ENCODE measurements at regions not wholly inside any gene's neighbourhood (a gene's known extent, or its start where the extent isn't known, plus 50 kb on each side); places are given as distances from the start of the nearest gene placed in this dataset.
"Not testable (repeated sequence)": the region's sequence is repeated elsewhere in the genome, so short reads cannot be mapped to it uniquely, and the experiment has no call there.

DNA sequence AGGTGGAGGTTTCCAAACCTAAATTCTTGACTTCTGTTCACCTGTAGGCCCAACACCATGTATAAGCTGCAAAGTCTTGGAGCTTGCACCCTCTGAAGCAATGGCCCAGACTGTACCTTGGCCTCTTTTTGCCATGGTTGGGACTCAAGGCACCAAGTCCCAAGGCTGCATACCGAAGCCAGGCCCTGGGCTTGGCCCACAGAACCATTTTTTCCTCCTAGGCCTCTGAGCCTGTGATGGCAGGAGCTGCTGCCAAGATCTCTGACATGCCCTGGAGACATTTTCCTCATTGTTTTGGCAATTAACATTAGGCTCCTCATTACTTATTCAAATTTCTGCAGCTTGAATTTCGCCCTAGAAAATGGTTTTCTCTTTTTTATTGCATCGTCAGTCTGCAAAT is 297.9 kb downstream of the OXSM start:
- no peak overlapping the region for H3K27ac ChIP-seq (ENCODE audit: low read depth in 1 of 2, low read length in 1 of 2)
- no peak for DNase-seq (ENCODE audit: low read depth in 6 of 9, low spot score in 9 of 9)
- H3K4me1 ChIP-seq (ENCODE audit: control insufficient read depth in 2 of 2, insufficient read depth in 2 of 2, low read length in 2 of 2) = no peaks in the 10 kb centered on the region
- H3K36me3 ChIP-seq (ENCODE audit: control insufficient read depth in 2 of 2, insufficient read depth in 2 of 2, low read length in 1 of 2) = no peaks in the 10 kb centered on the region
- 77% methylated on average over 3 of the region's 3 CpGs for WGBS
- H3K9me3 ChIP-seq (ENCODE audit: control insufficient read depth in 2 of 2, insufficient read depth in 1 of 2, low read length in 1 of 2) = peaks cover 1 to 8% of the 10 kb centered on the region in 2 donors
- no peaks in the 10 kb centered on the region for H3K27me3 ChIP-seq (ENCODE audit: control insufficient read depth in 2 of 2, insufficient read depth in 1 of 2, low read length in 1 of 2)
- H3K4me3 ChIP-seq (ENCODE audit: low read length in 2 of 2) = no peak overlapping the region

GRCh38 chr3:26089249-26089648 is 299.4 kb downstream of the OXSM start:
- WGBS = 54% methylated on average over 1 of the region's 1 CpG
- no peaks in the 10 kb centered on the region for H3K36me3 ChIP-seq (ENCODE audit: control insufficient read depth in 2 of 2, insufficient read depth in 2 of 2, low read length in 1 of 2)
- no peak for DNase-seq (ENCODE audit: low read depth in 6 of 9, low spot score in 9 of 9)

DNA sequence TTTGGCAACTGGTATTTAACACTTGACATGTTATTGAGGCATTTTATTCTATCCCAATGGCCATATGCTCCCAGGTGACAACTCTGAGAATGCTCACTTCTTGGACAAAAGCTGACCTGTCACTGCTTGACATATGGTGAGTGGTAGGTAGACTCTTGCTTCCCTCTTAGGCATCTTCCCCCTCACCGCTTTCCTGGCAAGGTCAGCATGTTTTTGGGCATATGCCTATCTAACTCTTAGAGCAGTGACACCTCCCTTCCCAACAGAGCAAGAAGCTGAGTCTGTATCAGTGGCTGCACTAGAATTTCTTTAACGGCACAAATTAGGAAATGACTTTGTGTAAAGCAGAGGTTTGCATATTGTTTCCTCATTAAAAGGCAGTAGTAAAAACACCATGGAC is 300.7 kb downstream of the OXSM start:
- H3K9me3 ChIP-seq (ENCODE audit: control insufficient read depth in 2 of 2, insufficient read depth in 1 of 2, low read length in 1 of 2) = peaks cover 1 to 8% of the 10 kb centered on the region in 2 donors
- H3K27ac ChIP-seq (ENCODE audit: low read depth in 1 of 2, low read length in 1 of 2) = no peak overlapping the region
- no peaks in the 10 kb centered on the region for H3K36me3 ChIP-seq (ENCODE audit: control insufficient read depth in 2 of 2, insufficient read depth in 2 of 2, low read length in 1 of 2)
- 88% methylated on average over 2 of the region's 2 CpGs for WGBS
- H3K4me3 ChIP-seq (ENCODE audit: low read length in 2 of 2) = no peak overlapping the region
- no peaks in the 10 kb centered on the region for H3K27me3 ChIP-seq (ENCODE audit: control insufficient read depth in 2 of 2, insufficient read depth in 1 of 2, low read length in 1 of 2)
- H3K4me1 ChIP-seq (ENCODE audit: control insufficient read depth in 2 of 2, insufficient read depth in 2 of 2, low read length in 2 of 2) = no peaks in the 10 kb centered on the region
- DNase-seq (ENCODE audit: low read depth in 6 of 9, low spot score in 9 of 9) = no peak

More at GRCh38 chr3:26089249-26089648, 299.4 kb downstream of the OXSM start:
- no peak overlapping the region for H3K27ac ChIP-seq (ENCODE audit: low read depth in 1 of 2, low read length in 1 of 2)
- no peak overlapping the region for H3K4me3 ChIP-seq (ENCODE audit: low read length in 2 of 2)
- H3K27me3 ChIP-seq (ENCODE audit: control insufficient read depth in 2 of 2, insufficient read depth in 1 of 2, low read length in 1 of 2) = no peaks in the 10 kb centered on the region
- peaks cover 1 to 8% of the 10 kb centered on the region in 2 donors for H3K9me3 ChIP-seq (ENCODE audit: control insufficient read depth in 2 of 2, insufficient read depth in 1 of 2, low read length in 1 of 2)
- no peaks in the 10 kb centered on the region for H3K4me1 ChIP-seq (ENCODE audit: control insufficient read depth in 2 of 2, insufficient read depth in 2 of 2, low read length in 2 of 2)

GRCh38 chr3:26091096-26091495 is 301.2 kb downstream of the OXSM start:
- Histone ChIP-seq H3K27me3 (ENCODE audit: control insufficient read depth in 2 of 2, insufficient read depth in 1 of 2, low read length in 1 of 2) (no peaks in the 10 kb centered on the region), H3K27ac (ENCODE audit: low read depth in 1 of 2, low read length in 1 of 2) (no peak overlapping the region), H3K4me3 (ENCODE audit: low read length in 2 of 2) (no peak overlapping the region), H3K9me3 (ENCODE audit: control insufficient read depth in 2 of 2, insufficient read depth in 1 of 2, low read length in 1 of 2) (peaks cover 1 to 10% of the 10 kb centered on the region in 2 donors), H3K4me1 (ENCODE audit: control insufficient read depth in 2 of 2, insufficient read depth in 2 of 2, low read length in 2 of 2) (no peaks in the 10 kb centered on the region), H3K36me3 (ENCODE audit: control insufficient read depth in 2 of 2, insufficient read depth in 2 of 2, low read length in 1 of 2) (no peaks in the 10 kb centered on the region)
- no peak for DNase-seq (ENCODE audit: low read depth in 6 of 9, low spot score in 9 of 9)

DNA sequence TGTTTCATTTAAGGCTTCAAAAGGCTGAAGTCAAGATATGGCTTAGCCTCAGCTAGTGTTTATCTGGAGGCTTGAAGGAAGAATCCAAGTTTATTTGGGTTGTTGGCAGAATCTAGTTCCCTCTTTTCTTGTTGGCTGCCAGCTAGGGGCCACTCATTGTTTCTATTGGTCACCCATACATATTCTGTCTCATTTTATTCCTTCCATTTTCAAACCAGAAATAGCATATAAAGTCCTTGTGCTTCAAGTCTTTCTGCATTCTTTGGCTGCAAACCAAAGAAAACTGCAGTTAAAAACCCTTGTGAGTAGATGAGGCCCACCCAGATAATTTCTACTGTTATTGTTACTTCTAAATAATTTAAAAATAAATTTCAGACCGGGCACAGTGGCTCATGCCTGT is 301.7 kb downstream of the OXSM start:
- peaks cover 1 to 14% of the 10 kb centered on the region in 2 donors for H3K9me3 ChIP-seq (ENCODE audit: control insufficient read depth in 2 of 2, insufficient read depth in 1 of 2, low read length in 1 of 2)
- H3K27ac ChIP-seq (ENCODE audit: low read depth in 1 of 2, low read length in 1 of 2) = no peak overlapping the region
- 76% methylated on average over 1 of the region's 1 CpG for WGBS
- H3K36me3 ChIP-seq (ENCODE audit: control insufficient read depth in 2 of 2, insufficient read depth in 2 of 2, low read length in 1 of 2) = no peaks in the 10 kb centered on the region
- DNase-seq (ENCODE audit: low read depth in 6 of 9, low spot score in 9 of 9) = no peak
- no peak overlapping the region for H3K4me3 ChIP-seq (ENCODE audit: low read length in 2 of 2)
- H3K27me3 ChIP-seq (ENCODE audit: control insufficient read depth in 2 of 2, insufficient read depth in 1 of 2, low read length in 1 of 2) = no peaks in the 10 kb centered on the region
- no peaks in the 10 kb centered on the region for H3K4me1 ChIP-seq (ENCODE audit: control insufficient read depth in 2 of 2, insufficient read depth in 2 of 2, low read length in 2 of 2)

DNA sequence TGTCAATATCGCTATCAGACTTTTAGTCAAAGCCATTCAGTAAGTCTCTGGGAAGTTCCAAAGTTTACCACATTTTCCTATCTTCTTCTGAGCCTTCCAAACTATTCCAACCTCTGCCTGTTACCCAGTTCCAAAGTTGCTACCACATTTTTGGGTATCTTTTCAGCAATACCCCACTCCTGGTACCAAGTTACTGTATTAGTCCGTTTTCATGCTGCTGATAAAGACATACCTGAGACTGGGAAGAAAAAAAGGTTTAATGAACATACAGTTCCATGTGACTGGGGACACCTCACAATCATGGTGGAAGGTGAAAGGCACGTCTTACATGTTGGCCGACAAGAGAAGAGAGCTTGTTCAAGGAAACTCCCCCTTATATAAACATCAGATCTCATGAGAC is 307.2 kb downstream of the OXSM start:
- WGBS = 96% methylated on average over 4 of the region's 4 CpGs
- not testable (repeated sequence) for H3K27ac ChIP-seq (ENCODE audit: low read depth in 1 of 2, low read length in 1 of 2); H3K36me3 ChIP-seq (ENCODE audit: control insufficient read depth in 2 of 2, insufficient read depth in 2 of 2, low read length in 1 of 2); H3K9me3 ChIP-seq (ENCODE audit: control insufficient read depth in 2 of 2, insufficient read depth in 1 of 2, low read length in 1 of 2); H3K27me3 ChIP-seq (ENCODE audit: control insufficient read depth in 2 of 2, insufficient read depth in 1 of 2, low read length in 1 of 2); H3K4me1 ChIP-seq (ENCODE audit: control insufficient read depth in 2 of 2, insufficient read depth in 2 of 2, low read length in 2 of 2); H3K4me3 ChIP-seq (ENCODE audit: low read length in 2 of 2); DNase-seq (ENCODE audit: low read depth in 6 of 9, low spot score in 9 of 9)

GRCh38 chr3:26099692-26100091 is 309.8 kb downstream of the OXSM start:
- H3K9me3 ChIP-seq (ENCODE audit: control insufficient read depth in 2 of 2, insufficient read depth in 1 of 2, low read length in 1 of 2) = peaks cover 0 to 6% of the 10 kb centered on the region in 2 donors
- no peaks in the 10 kb centered on the region for H3K4me1 ChIP-seq (ENCODE audit: control insufficient read depth in 2 of 2, insufficient read depth in 2 of 2, low read length in 2 of 2)
- no peak overlapping the region for H3K27ac ChIP-seq (ENCODE audit: low read depth in 1 of 2, low read length in 1 of 2)
- H3K4me3 ChIP-seq (ENCODE audit: low read length in 2 of 2) = no peak overlapping the region
- H3K36me3 ChIP-seq (ENCODE audit: control insufficient read depth in 2 of 2, insufficient read depth in 2 of 2, low read length in 1 of 2) = no peaks in the 10 kb centered on the region
- DNase-seq (ENCODE audit: low read depth in 6 of 9, low spot score in 9 of 9) = no peak
- H3K27me3 ChIP-seq (ENCODE audit: control insufficient read depth in 2 of 2, insufficient read depth in 1 of 2, low read length in 1 of 2) = no peaks in the 10 kb centered on the region

DNA sequence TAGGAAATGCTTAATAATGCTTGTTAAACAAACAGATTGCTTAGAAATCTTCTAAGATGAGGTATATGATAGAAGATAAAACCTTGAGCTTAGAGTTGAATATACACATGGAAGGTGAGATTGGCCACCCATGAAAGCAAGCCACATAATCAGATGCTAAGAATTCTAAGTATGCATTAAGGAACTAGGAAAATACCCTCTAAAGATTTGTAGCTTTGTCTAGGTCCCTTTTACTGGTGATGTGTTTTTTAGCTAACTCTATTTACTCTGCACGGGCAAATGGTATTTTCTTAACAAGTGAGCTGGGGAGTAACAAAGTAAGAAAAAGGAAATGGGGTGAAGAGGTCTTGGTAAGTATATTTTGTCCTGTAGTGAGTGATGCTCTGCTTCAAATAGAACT is 310.3 kb downstream of the OXSM start:
- no peak overlapping the region for H3K4me3 ChIP-seq (ENCODE audit: low read length in 2 of 2)
- no peaks in the 10 kb centered on the region for H3K27me3 ChIP-seq (ENCODE audit: control insufficient read depth in 2 of 2, insufficient read depth in 1 of 2, low read length in 1 of 2)
- DNase-seq (ENCODE audit: low read depth in 6 of 9, low spot score in 9 of 9) = no peak
- no peaks in the 10 kb centered on the region for H3K36me3 ChIP-seq (ENCODE audit: control insufficient read depth in 2 of 2, insufficient read depth in 2 of 2, low read length in 1 of 2)
- H3K27ac ChIP-seq (ENCODE audit: low read depth in 1 of 2, low read length in 1 of 2) = no peak overlapping the region
- H3K4me1 ChIP-seq (ENCODE audit: control insufficient read depth in 2 of 2, insufficient read depth in 2 of 2, low read length in 2 of 2) = no peaks in the 10 kb centered on the region
- H3K9me3 ChIP-seq (ENCODE audit: control insufficient read depth in 2 of 2, insufficient read depth in 1 of 2, low read length in 1 of 2) = peaks cover 0 to 6% of the 10 kb centered on the region in 2 donors
- WGBS = 93% methylated on average over 1 of the region's 1 CpG

DNA sequence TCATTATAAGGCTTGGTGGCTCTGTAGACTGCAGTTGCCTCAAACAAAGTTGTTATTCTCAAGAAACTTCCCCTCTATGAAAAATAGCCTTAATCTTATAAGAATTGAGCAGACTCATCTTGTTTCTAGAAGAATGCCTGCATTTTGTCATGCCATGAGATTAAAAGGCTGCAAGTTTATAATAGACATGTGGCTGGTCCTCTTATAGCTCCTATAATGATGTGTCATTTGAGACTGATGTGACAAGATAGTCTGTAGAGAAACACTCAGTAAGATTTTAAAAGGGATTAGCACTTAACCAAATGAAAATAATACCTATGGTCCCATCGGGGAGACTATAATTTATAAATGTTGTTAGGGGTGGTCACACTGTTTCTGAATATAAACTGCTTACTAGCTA is 312.5 kb downstream of the OXSM start:
- no peak overlapping the region for H3K27ac ChIP-seq (ENCODE audit: low read depth in 1 of 2, low read length in 1 of 2)
- DNase-seq (ENCODE audit: low read depth in 6 of 9, low spot score in 9 of 9) = no peak
- WGBS = 90% methylated on average over 1 of the region's 1 CpG
- H3K9me3 ChIP-seq (ENCODE audit: control insufficient read depth in 2 of 2, insufficient read depth in 1 of 2, low read length in 1 of 2) = no peaks in the 10 kb centered on the region
- H3K4me3 ChIP-seq (ENCODE audit: low read length in 2 of 2) = no peak overlapping the region
- H3K4me1 ChIP-seq (ENCODE audit: control insufficient read depth in 2 of 2, insufficient read depth in 2 of 2, low read length in 2 of 2) = no peaks in the 10 kb centered on the region
- H3K27me3 ChIP-seq (ENCODE audit: control insufficient read depth in 2 of 2, insufficient read depth in 1 of 2, low read length in 1 of 2) = no peaks in the 10 kb centered on the region
- H3K36me3 ChIP-seq (ENCODE audit: control insufficient read depth in 2 of 2, insufficient read depth in 2 of 2, low read length in 1 of 2) = no peaks in the 10 kb centered on the region

GRCh38 chr3:26104851-26105251 is 315.0 kb downstream of the OXSM start:
- no peaks in the 10 kb centered on the region for H3K36me3 ChIP-seq (ENCODE audit: control insufficient read depth in 2 of 2, insufficient read depth in 2 of 2, low read length in 1 of 2)
- DNase-seq (ENCODE audit: low read depth in 6 of 9, low spot score in 9 of 9) = no peak
- no peak overlapping the region for H3K4me3 ChIP-seq (ENCODE audit: low read length in 2 of 2)
- H3K27me3 ChIP-seq (ENCODE audit: control insufficient read depth in 2 of 2, insufficient read depth in 1 of 2, low read length in 1 of 2) = no peaks in the 10 kb centered on the region
- no peaks in the 10 kb centered on the region for H3K4me1 ChIP-seq (ENCODE audit: control insufficient read depth in 2 of 2, insufficient read depth in 2 of 2, low read length in 2 of 2)
- no peak overlapping the region for H3K27ac ChIP-seq (ENCODE audit: low read depth in 1 of 2, low read length in 1 of 2)
- WGBS = 3% methylated on average over 2 of the region's 2 CpGs
- no peaks in the 10 kb centered on the region for H3K9me3 ChIP-seq (ENCODE audit: control insufficient read depth in 2 of 2, insufficient read depth in 1 of 2, low read length in 1 of 2)

All from thymus (tissue), 11 donors.